ENCODE measurements at regions not wholly inside any gene's neighbourhood (a gene's known extent, or its start where the extent isn't known, plus 50 kb on each side); places are given as distances from the start of the nearest gene placed in this dataset.
"Not testable (repeated sequence)": the region's sequence is repeated elsewhere in the genome, so short reads cannot be mapped to it uniquely, and the experiment has no call there.

- DNase-seq (ENCODE audit: low read depth), result peak; percentile 61
Measured at GRCh38 chrX:67288156-67288555, 255.7 kb upstream of the AR start.

GRCh38 chrX:67289055-67289499 lies 254.7 kb upstream of the AR start:
- peak; percentile 34 for DNase-seq (ENCODE audit: low read depth)

GRCh38 chrX:67290489-67291220 lies 253.2 kb upstream of the AR start:
- no peak for DNase-seq (ENCODE audit: low read depth)

GRCh38 chrX:67295924-67296323 lies 247.9 kb upstream of the AR start:
- no peak for DNase-seq (ENCODE audit: low read depth)

- no peak for DNase-seq (ENCODE audit: low read depth)
Measured at GRCh38 chrX:67296395-67296794, 247.4 kb upstream of the AR start.

GRCh38 chrX:67317725-67318124 lies 226.1 kb upstream of the AR start:
- DNase-seq (ENCODE audit: low read depth), result no peak

- DNase-seq (ENCODE audit: low read depth), result no peak
Measured at GRCh38 chrX:67328476-67328875, 215.3 kb upstream of the AR start.

- no peak for DNase-seq (ENCODE audit: low read depth)
Measured at GRCh38 chrX:67334323-67334722, 209.5 kb upstream of the AR start.

GRCh38 chrX:67338262-67338661 lies 205.6 kb upstream of the AR start:
- no peak for DNase-seq (ENCODE audit: low read depth)

GRCh38 chrX:67342138-67342537 lies 201.7 kb upstream of the AR start:
- DNase-seq (ENCODE audit: low read depth), result no peak

GRCh38 chrX:67346225-67346624 lies 197.6 kb upstream of the AR start:
- DNase-seq (ENCODE audit: low read depth), result no peak

- no peak for DNase-seq (ENCODE audit: low read depth)
Measured at GRCh38 chrX:67346667-67347066, 197.2 kb upstream of the AR start.

GRCh38 chrX:67347145-67347544 lies 196.7 kb upstream of the AR start:
- DNase-seq (ENCODE audit: low read depth), result no peak

GRCh38 chrX:67351411-67351810 lies 192.4 kb upstream of the AR start:
- no peak for DNase-seq (ENCODE audit: low read depth)

- no peak for DNase-seq (ENCODE audit: low read depth)
Measured at GRCh38 chrX:67353651-67354370, 190.0 kb upstream of the AR start.

- DNase-seq (ENCODE audit: low read depth), result not testable (repeated sequence)
Measured at GRCh38 chrX:67361267-67361666, 182.6 kb upstream of the AR start.

GRCh38 chrX:67384403-67384802 lies 159.4 kb upstream of the AR start:
- no peak for DNase-seq (ENCODE audit: low read depth)

GRCh38 chrX:67408423-67409079 lies 135.3 kb upstream of the AR start:
- no peak for DNase-seq (ENCODE audit: low read depth)

- no peak for DNase-seq (ENCODE audit: low read depth)
Measured at GRCh38 chrX:67415937-67416336, 127.9 kb upstream of the AR start.

GRCh38 chrX:67426946-67427345 lies 116.9 kb upstream of the AR start:
- DNase-seq (ENCODE audit: low read depth), result no peak

GRCh38 chrX:67435536-67435935 lies 108.3 kb upstream of the AR start:
- no peak for DNase-seq (ENCODE audit: low read depth)

- DNase-seq (ENCODE audit: low read depth), result no peak
Measured at GRCh38 chrX:67436867-67437266, 107.0 kb upstream of the AR start.

- DNase-seq (ENCODE audit: low read depth), result no peak
Measured at GRCh38 chrX:67437821-67438220, 106.0 kb upstream of the AR start.
